ENCODE measurements at regions not wholly inside any gene's neighbourhood (a gene's known extent, or its start where the extent isn't known, plus 50 kb on each side); places are given as distances from the start of the nearest gene placed in this dataset.
A peak's percentile ranks its signal among the peaks of the same experiment; 100 is the strongest.
"Not testable (repeated sequence)": the region's sequence is repeated elsewhere in the genome, so short reads cannot be mapped to it uniquely, and the experiment has no call there.

- H3K4me1 Mint-ChIP-seq, result no peaks in the 10 kb centered on the region
- no peak overlapping the region for H3K27ac Mint-ChIP-seq
- DNase-seq (no peak), ATAC-seq (no peak)
- H3K27me3 Mint-ChIP-seq, result no peaks in the 10 kb centered on the region
- H3K4me3 Mint-ChIP-seq, result no peak overlapping the region
- no peaks in the 10 kb centered on the region for H3K9me3 Mint-ChIP-seq
Measured at GRCh38 chrX:128439159-128439558, 387.0 kb upstream of the ACTRT1 start.

- no peaks in the 10 kb centered on the region for H3K4me1 Mint-ChIP-seq
- H3K9me3 Mint-ChIP-seq, result no peaks in the 10 kb centered on the region
- H3K27me3 Mint-ChIP-seq, result no peaks in the 10 kb centered on the region
- no peak overlapping the region for H3K4me3 Mint-ChIP-seq
- ATAC-seq (no peak), DNase-seq (no peak)
- H3K27ac Mint-ChIP-seq, result no peak overlapping the region
Measured at GRCh38 chrX:128438082-128438481, 385.9 kb upstream of the ACTRT1 start.

- no peaks in the 10 kb centered on the region for H3K4me1 Mint-ChIP-seq
- DNase-seq (no peak), ATAC-seq (no peak)
- H3K27ac Mint-ChIP-seq, result peak overlapping the region in 1 of 2 donors; percentile 40
- H3K27me3 Mint-ChIP-seq, result no peaks in the 10 kb centered on the region
- no peaks in the 10 kb centered on the region for H3K9me3 Mint-ChIP-seq
- no peak overlapping the region for H3K4me3 Mint-ChIP-seq
Measured at GRCh38 chrX:128436397-128437103, 384.3 kb upstream of the ACTRT1 start.

- Mint-ChIP-seq H3K27me3 (no peaks in the 10 kb centered on the region), H3K4me1 (no peaks in the 10 kb centered on the region), H3K27ac (no peak overlapping the region), H3K4me3 (no peak overlapping the region), H3K9me3 (no peaks in the 10 kb centered on the region)
- no peak for ATAC-seq
- no peak for DNase-seq
Measured at GRCh38 chrX:128425546-128425945, 373.3 kb upstream of the ACTRT1 start.

GRCh38 chrX:128408842-128409241 lies 356.6 kb upstream of the ACTRT1 start:
- Mint-ChIP-seq H3K27ac (no peak overlapping the region), H3K9me3 (no peaks in the 10 kb centered on the region)

GRCh38 chrX:128396601-128397000 lies 344.4 kb upstream of the ACTRT1 start:
- Mint-ChIP-seq H3K4me3 (no peak overlapping the region), H3K4me1 (no peaks in the 10 kb centered on the region), H3K27ac (no peak overlapping the region), H3K27me3 (no peaks in the 10 kb centered on the region), H3K9me3 (no peaks in the 10 kb centered on the region)
- no peak for ATAC-seq
- no peak for DNase-seq

More at GRCh38 chrX:128408842-128409241, 356.6 kb upstream of the ACTRT1 start:
- DNase-seq (no peak), ATAC-seq (no peak)
- Mint-ChIP-seq H3K27me3 (no peaks in the 10 kb centered on the region), H3K4me3 (no peak overlapping the region), H3K4me1 (no peaks in the 10 kb centered on the region)

- not testable (repeated sequence) for H3K9me3 Mint-ChIP-seq, H3K4me3 Mint-ChIP-seq, ATAC-seq, H3K27ac Mint-ChIP-seq, DNase-seq, H3K27me3 Mint-ChIP-seq, H3K4me1 Mint-ChIP-seq
Measured at GRCh38 chrX:128383846-128384245, 331.6 kb upstream of the ACTRT1 start.

GRCh38 chrX:128365492-128365891 lies 313.3 kb upstream of the ACTRT1 start:
- ATAC-seq (no peak), DNase-seq (no peak)
- Mint-ChIP-seq H3K9me3 (no peaks in the 10 kb centered on the region), H3K4me1 (no peaks in the 10 kb centered on the region), H3K27me3 (no peaks in the 10 kb centered on the region), H3K4me3 (no peak overlapping the region), H3K27ac (no peak overlapping the region)

GRCh38 chrX:128335671-128336070 lies 283.5 kb upstream of the ACTRT1 start:
- no peak for DNase-seq
- Mint-ChIP-seq H3K27ac (peak overlapping the region in 1 of 2 donors; percentile 72), H3K4me1 (no peaks in the 10 kb centered on the region), H3K4me3 (no peak overlapping the region), H3K9me3 (no peaks in the 10 kb centered on the region), H3K27me3 (no peaks in the 10 kb centered on the region)
- no peak for ATAC-seq

- H3K4me3 Mint-ChIP-seq, result no peak overlapping the region
- H3K9me3 Mint-ChIP-seq, result no peaks in the 10 kb centered on the region
- ATAC-seq, result no peak
- H3K4me1 Mint-ChIP-seq, result no peaks in the 10 kb centered on the region
- no peak overlapping the region for H3K27ac Mint-ChIP-seq
- DNase-seq, result no peak
- H3K27me3 Mint-ChIP-seq, result no peaks in the 10 kb centered on the region
Measured at GRCh38 chrX:128334821-128335220, 282.6 kb upstream of the ACTRT1 start.

GRCh38 chrX:128310912-128311311 lies 258.7 kb upstream of the ACTRT1 start:
- H3K4me3 Mint-ChIP-seq, result no peak overlapping the region
- no peaks in the 10 kb centered on the region for H3K9me3 Mint-ChIP-seq
- H3K27me3 Mint-ChIP-seq, result no peaks in the 10 kb centered on the region
- no peaks in the 10 kb centered on the region for H3K4me1 Mint-ChIP-seq
- no peak overlapping the region for H3K27ac Mint-ChIP-seq
- ATAC-seq (no peak), DNase-seq (no peak)

GRCh38 chrX:128309311-128309710 lies 257.1 kb upstream of the ACTRT1 start:
- DNase-seq (no peak), ATAC-seq (no peak)
- H3K9me3 Mint-ChIP-seq, result no peaks in the 10 kb centered on the region
- no peak overlapping the region for H3K27ac Mint-ChIP-seq
- no peaks in the 10 kb centered on the region for H3K4me1 Mint-ChIP-seq
- H3K27me3 Mint-ChIP-seq, result no peaks in the 10 kb centered on the region
- no peak overlapping the region for H3K4me3 Mint-ChIP-seq

GRCh38 chrX:128294198-128294597 lies 242.0 kb upstream of the ACTRT1 start:
- ATAC-seq (no peak), DNase-seq (no peak)
- no peak overlapping the region for H3K4me3 Mint-ChIP-seq
- H3K4me1 Mint-ChIP-seq, result no peaks in the 10 kb centered on the region
- H3K27me3 Mint-ChIP-seq, result no peaks in the 10 kb centered on the region
- no peaks in the 10 kb centered on the region for H3K9me3 Mint-ChIP-seq
- H3K27ac Mint-ChIP-seq, result no peak overlapping the region

- H3K27ac Mint-ChIP-seq, result no peak overlapping the region
- no peaks in the 10 kb centered on the region for H3K9me3 Mint-ChIP-seq
- no peak for DNase-seq
- no peaks in the 10 kb centered on the region for H3K4me1 Mint-ChIP-seq
- H3K27me3 Mint-ChIP-seq, result no peaks in the 10 kb centered on the region
- no peak overlapping the region for H3K4me3 Mint-ChIP-seq
- ATAC-seq, result no peak
Measured at GRCh38 chrX:128287693-128288092, 235.5 kb upstream of the ACTRT1 start.

GRCh38 chrX:128250621-128251020 lies 198.4 kb upstream of the ACTRT1 start:
- Mint-ChIP-seq H3K4me3 (no peak overlapping the region), H3K27ac (no peak overlapping the region), H3K9me3 (peaks cover 0 to under 1% of the 10 kb centered on the region in 2 donors), H3K4me1 (no peaks in the 10 kb centered on the region), H3K27me3 (no peaks in the 10 kb centered on the region)
- ATAC-seq (no peak), DNase-seq (no peak)

GRCh38 chrX:128216364-128216763 lies 164.2 kb upstream of the ACTRT1 start:
- Mint-ChIP-seq H3K27ac (no peak overlapping the region), H3K27me3 (no peaks in the 10 kb centered on the region), H3K4me1 (no peaks in the 10 kb centered on the region), H3K4me3 (no peak overlapping the region), H3K9me3 (peaks cover 0 to 3% of the 10 kb centered on the region in 2 donors)
- ATAC-seq (no peak), DNase-seq (no peak)

- Mint-ChIP-seq H3K27ac (no peak overlapping the region), H3K9me3 (peaks cover 4 to 6% of the 10 kb centered on the region in 2 donors), H3K4me1 (no peaks in the 10 kb centered on the region), H3K4me3 (no peak overlapping the region), H3K27me3 (no peaks in the 10 kb centered on the region)
- DNase-seq, result no peak
- ATAC-seq, result no peak
Measured at GRCh38 chrX:128165884-128166408, 113.7 kb upstream of the ACTRT1 start.
